ENCODE measurements at regions not wholly inside any gene's neighbourhood (a gene's known extent, or its start where the extent isn't known, plus 50 kb on each side); places are given as distances from the start of the nearest gene placed in this dataset.

GRCh38 chr1:58058323-58058722, 488.2 kb downstream of the OMA1 start:
- TF ChIP-seq CTCF (IDR thresholded peaks at IDR 0.05) (no peak), POLR2A (IDR thresholded peaks at IDR 0.05) (no peak)

All from Peyer's patch (tissue), 4 donors.